Hepatocyte (in vitro differentiated cells): ENCODE measurements at regions not wholly inside any gene's neighbourhood (a gene's known extent, or its start where the extent isn't known, plus 50 kb on each side); places are given as distances from the start of the nearest gene placed in this dataset.

ENCODE experiments used
- DNase-seq: peaks from one replicate; pipeline ENCODE4 v3.0.0-alpha.2; 2016; ENCODE audit warnings: low spot score
- H2AFZ ChIP-seq: fragments of 200-600 bp; sonication (generic); 2 replicates; pipeline ENCODE4 v1.6.0; 2016; ENCODE audit warnings: antibody characterized with exemption, mild to moderate bottlenecking
- H3K27ac ChIP-seq: fragments of 200-600 bp; sonication (generic); 2 replicates; pipeline ENCODE4 v1.5.1; 2016; ENCODE audit warnings: mild to moderate bottlenecking
- H3K27me3 ChIP-seq: fragments of 200-600 bp; sonication (generic); 2 replicates; pipeline ENCODE4 v1.6.1; 2016
- H3K36me3 ChIP-seq: fragments of 200-600 bp; sonication (generic); replicated peaks from 2 replicates; pipeline ENCODE4 v1.5.1; 2016; ENCODE audit warnings: low read depth; ENCODE audit not compliant: insufficient read depth
- H3K4me1 ChIP-seq: fragments of 200-600 bp; sonication (generic); 2 replicates; pipeline ENCODE4 v1.5.1; 2016; ENCODE audit warnings: mild to moderate bottlenecking, moderate library complexity; ENCODE audit not compliant: insufficient read depth
- H3K4me2 ChIP-seq: fragments of 200-600 bp; sonication (generic); 2 replicates; pipeline ENCODE4 v1.6.0; 2016
- H3K4me3 ChIP-seq: fragments of 200-600 bp; sonication (generic); 2 replicates; pipeline ENCODE4 v1.5.1; 2016; ENCODE audit warnings: mild to moderate bottlenecking
- H3K79me2 ChIP-seq: fragments of 200-600 bp; sonication (generic); 2 replicates; pipeline ENCODE4 v1.6.0; 2017; ENCODE audit warnings: mild to moderate bottlenecking
- H3K9me2 ChIP-seq: fragments of 200-600 bp; sonication (generic); replicated peaks from 2 replicates; pipeline ENCODE4 v1.6.0; 2017; ENCODE audit warnings: mild to moderate bottlenecking; ENCODE audit not compliant: insufficient read depth
- H3K9me3 ChIP-seq: fragments of 200-600 bp; sonication (generic); 2 replicates; pipeline ENCODE4 v1.5.1; 2016; ENCODE audit warnings: low read depth, mild to moderate bottlenecking
- H4K20me1 ChIP-seq: fragments of 200-600 bp; sonication (generic); 2 replicates; pipeline ENCODE4 v1.6.0; 2016; ENCODE audit warnings: mild to moderate bottlenecking; ENCODE audit not compliant: insufficient read depth, poor library complexity, severe bottlenecking
- EZH2 ChIP-seq: fragments of 200-600 bp; sonication (generic); IDR thresholded peaks from 2 replicates; pipeline ENCODE4 v1.6.1; 2016; ENCODE audit warnings: antibody characterized with exemption, mild to moderate bottlenecking, borderline replicate concordance
- EZH2phosphoT487 ChIP-seq: fragments of 200-600 bp; sonication (generic); IDR thresholded peaks from one replicate; pipeline ENCODE4 v1.6.1; 2018; ENCODE audit warnings: antibody characterized with exemption, mild to moderate bottlenecking, low read depth, moderate library complexity; ENCODE audit not compliant: unreplicated experiment, severe bottlenecking
- WGBS: methylation state at CpG from one replicate; pipeline ENCODE4 v1.1.6; 2016; ENCODE audit warnings: low lambda C conversion rate; ENCODE audit errors: missing lambda C conversion rate; 5-methylcytosine and 5-hydroxymethylcytosine counted together
- TF ChIP-seq, protein P1 (sequence below): fragments of 200-600 bp; sonication (generic); IDR thresholded peaks from 2 replicates; pipeline ENCODE4 v1.5.1; 2016; ENCODE audit warnings: antibody characterized with exemption, mild to moderate bottlenecking; ENCODE audit not compliant: poor library complexity

DNA sequence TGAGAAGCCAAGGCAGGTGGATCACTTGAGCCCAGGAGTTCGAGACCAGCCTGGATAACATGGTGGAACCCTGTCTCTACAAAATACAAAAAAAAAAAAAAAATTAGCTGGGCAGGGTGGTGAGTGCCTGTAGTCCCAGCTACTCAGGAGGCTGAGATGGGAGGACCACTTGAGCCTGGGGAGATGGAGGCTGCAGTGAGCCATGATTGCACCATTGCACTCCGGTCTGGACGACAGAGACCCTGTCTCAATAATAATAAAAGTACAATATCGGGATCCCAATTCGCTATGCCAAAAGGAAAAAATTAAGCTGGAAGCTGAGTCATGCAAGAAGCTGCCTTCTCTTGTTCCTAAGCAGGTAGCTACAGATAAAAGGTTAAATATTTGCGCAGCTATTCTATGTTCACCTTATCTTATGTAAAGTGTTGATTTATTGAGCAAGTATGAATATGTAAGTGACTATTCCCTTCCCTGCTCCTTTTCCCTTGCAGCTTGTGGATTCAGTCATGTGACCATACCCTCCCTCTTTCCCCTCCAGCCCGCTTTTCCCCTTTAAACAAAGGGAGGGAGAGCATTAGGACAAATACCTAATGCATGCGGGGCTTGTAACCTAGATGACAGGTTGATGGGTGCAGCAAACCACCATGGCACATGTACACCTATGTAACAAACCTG lies 112.0 kb downstream of the LITAF start:
- Histone ChIP-seq H3K36me3 (no peaks in the 10 kb centered on the region), H3K4me1 (no peaks in the 10 kb centered on the region), H3K27me3 (no peaks in the 10 kb centered on the region), H3K9me2 (no peaks in the 10 kb centered on the region), H4K20me1 (no peaks in the 10 kb centered on the region), H3K4me3 (no peak overlapping the region), H3K4me2 (no peak overlapping the region), H3K9me3 (no peaks in the 10 kb centered on the region), H3K79me2 (no peaks in the 10 kb centered on the region), H2AFZ (no peak overlapping the region), H3K27ac (no peak overlapping the region)
- peak; percentile 54 for DNase-seq
- TF ChIP-seq, protein P1, sequence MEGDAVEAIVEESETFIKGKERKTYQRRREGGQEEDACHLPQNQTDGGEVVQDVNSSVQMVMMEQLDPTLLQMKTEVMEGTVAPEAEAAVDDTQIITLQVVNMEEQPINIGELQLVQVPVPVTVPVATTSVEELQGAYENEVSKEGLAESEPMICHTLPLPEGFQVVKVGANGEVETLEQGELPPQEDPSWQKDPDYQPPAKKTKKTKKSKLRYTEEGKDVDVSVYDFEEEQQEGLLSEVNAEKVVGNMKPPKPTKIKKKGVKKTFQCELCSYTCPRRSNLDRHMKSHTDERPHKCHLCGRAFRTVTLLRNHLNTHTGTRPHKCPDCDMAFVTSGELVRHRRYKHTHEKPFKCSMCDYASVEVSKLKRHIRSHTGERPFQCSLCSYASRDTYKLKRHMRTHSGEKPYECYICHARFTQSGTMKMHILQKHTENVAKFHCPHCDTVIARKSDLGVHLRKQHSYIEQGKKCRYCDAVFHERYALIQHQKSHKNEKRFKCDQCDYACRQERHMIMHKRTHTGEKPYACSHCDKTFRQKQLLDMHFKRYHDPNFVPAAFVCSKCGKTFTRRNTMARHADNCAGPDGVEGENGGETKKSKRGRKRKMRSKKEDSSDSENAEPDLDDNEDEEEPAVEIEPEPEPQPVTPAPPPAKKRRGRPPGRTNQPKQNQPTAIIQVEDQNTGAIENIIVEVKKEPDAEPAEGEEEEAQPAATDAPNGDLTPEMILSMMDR = no peak
- no peak for TF ChIP-seq EZH2phosphoT487
- WGBS = 58% methylated on average over 8 of the region's 8 CpGs

DNA sequence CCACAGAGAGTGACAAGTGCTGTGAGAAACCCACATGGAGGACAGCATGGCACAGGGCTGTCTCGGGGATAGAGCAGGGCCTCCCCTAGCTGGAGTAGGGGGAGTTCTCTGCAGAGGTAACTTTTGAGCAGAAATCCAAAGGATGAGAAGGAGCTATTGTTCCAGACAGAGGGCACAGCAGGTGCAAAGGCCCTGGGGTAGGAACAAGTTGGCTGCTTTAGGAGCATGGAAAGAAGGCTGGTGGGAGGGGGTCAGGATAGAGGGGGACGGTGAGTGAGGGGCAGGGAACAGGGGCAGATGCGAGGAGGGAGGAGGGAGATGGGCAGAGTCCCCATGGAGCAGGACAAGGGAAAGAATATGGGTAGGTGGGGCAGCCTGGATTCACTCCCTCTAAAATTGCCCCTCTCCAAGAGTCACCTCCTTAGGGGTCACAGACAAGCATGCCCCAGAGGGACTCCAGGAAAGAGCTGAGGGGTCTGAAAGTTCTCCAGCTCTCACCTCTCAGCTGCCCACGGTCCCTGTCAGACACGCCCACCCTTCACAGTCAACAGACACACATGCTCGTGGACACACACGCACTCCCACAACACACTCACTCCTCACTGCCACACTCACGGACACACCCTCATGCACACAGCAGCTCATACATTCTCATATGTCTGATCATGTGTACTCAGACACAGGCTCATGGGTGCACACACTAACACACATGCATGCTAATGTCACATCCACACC lies 110.7 kb downstream of the LITAF start:
- no peaks in the 10 kb centered on the region for H3K36me3 ChIP-seq

DNA sequence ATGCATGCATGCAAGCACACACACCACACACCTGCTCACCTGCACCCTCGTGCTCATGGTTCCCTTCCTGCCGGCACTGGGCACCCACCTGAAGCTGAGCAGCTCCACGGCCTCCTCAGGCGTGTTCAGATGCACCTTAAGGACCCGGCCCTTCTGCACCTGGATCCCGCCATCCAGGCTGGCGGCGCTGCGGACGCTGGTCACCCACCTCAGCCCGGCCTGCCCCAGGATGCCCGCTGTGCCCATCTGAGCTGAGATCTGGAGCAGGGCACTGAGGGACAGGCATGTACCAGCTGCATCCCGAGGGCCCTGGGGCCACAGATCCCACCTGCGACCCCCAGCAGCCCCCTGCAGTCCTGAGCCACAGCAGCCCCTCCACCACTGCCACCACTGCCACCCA lies 110.0 kb downstream of the LITAF start:
- H3K27ac ChIP-seq = no peak overlapping the region
- DNase-seq = no peak
- H3K4me3 ChIP-seq = no peak overlapping the region
- H3K4me1 ChIP-seq = no peaks in the 10 kb centered on the region
- no peaks in the 10 kb centered on the region for H4K20me1 ChIP-seq
- no peaks in the 10 kb centered on the region for H3K27me3 ChIP-seq
- no peaks in the 10 kb centered on the region for H3K79me2 ChIP-seq
- no peak overlapping the region for H2AFZ ChIP-seq
- 97% methylated on average over 13 of the region's 14 CpGs for WGBS
- no peaks in the 10 kb centered on the region for H3K9me3 ChIP-seq
- H3K9me2 ChIP-seq = no peaks in the 10 kb centered on the region
- H3K36me3 ChIP-seq = no peaks in the 10 kb centered on the region
- H3K4me2 ChIP-seq = no peak overlapping the region
- TF ChIP-seq EZH2 (no peak), EZH2phosphoT487 (no peak)
- TF ChIP-seq, protein P1 = no peak

More for the DNA sequence above, 110.7 kb downstream of the LITAF start:
- H3K9me2 ChIP-seq = no peaks in the 10 kb centered on the region
- H3K27ac ChIP-seq = no peak overlapping the region
- H3K4me1 ChIP-seq = no peaks in the 10 kb centered on the region
- no peak for DNase-seq
- no peaks in the 10 kb centered on the region for H3K79me2 ChIP-seq
- H3K9me3 ChIP-seq = no peaks in the 10 kb centered on the region
- H3K27me3 ChIP-seq = no peaks in the 10 kb centered on the region
- 88% methylated on average over 6 of the region's 8 CpGs for WGBS
- no peak overlapping the region for H2AFZ ChIP-seq
- no peaks in the 10 kb centered on the region for H4K20me1 ChIP-seq
- no peak overlapping the region for H3K4me3 ChIP-seq
- TF ChIP-seq, protein P1 = no peak
- TF ChIP-seq EZH2 = no peak
- TF ChIP-seq EZH2phosphoT487 = no peak
- no peak overlapping the region for H3K4me2 ChIP-seq
